Brain microvascular endothelial cell (primary cell): ENCODE measurements at regions not wholly inside any gene's neighbourhood (a gene's known extent, or its start where the extent isn't known, plus 50 kb on each side); places are given as distances from the start of the nearest gene placed in this dataset.

Source experiments
- DNase-seq: peaks from one replicate; pipeline ENCODE4 v3.0.0-alpha.2; 2020
- H3K27ac ChIP-seq: fragments of 250-450 bp; sonication (Bioruptor Pico); 2 replicates; pipeline ENCODE4 v1.5.1; 2020; ENCODE audit warnings: mild to moderate bottlenecking, moderate library complexity
- H3K27me3 ChIP-seq: fragments of 250-450 bp; sonication (Bioruptor Pico); replicated peaks from 2 replicates; pipeline ENCODE4 v1.5.1; 2020; ENCODE audit warnings: mild to moderate bottlenecking
- H3K36me3 ChIP-seq: fragments of 250-450 bp; sonication (Bioruptor Pico); replicated peaks from 2 replicates; pipeline ENCODE4 v1.5.1; 2020; ENCODE audit warnings: mild to moderate bottlenecking
- H3K4me3 ChIP-seq: 2 replicates; pipeline ENCODE4 v1.5.1; 2011; ENCODE audit warnings: low read depth, mild to moderate bottlenecking, control low read depth, low read length, moderate library complexity
- in situ Hi-C: cut with HindIII; loops from 2 replicates; pipeline ENCODE4 v1.10.0; 2017; ENCODE audit warnings: low sequenced_read_pairs, low pct_ligation_motif_present
- TF ChIP-seq, protein P1 (sequence below): IDR thresholded peaks from 2 replicates; pipeline ENCODE4 v1.5.1; 2011; ENCODE audit warnings: low read depth, mild to moderate bottlenecking, moderate library complexity, low read length, control low read depth, inconsistent platforms; ENCODE audit errors: missing control alignments

DNA sequence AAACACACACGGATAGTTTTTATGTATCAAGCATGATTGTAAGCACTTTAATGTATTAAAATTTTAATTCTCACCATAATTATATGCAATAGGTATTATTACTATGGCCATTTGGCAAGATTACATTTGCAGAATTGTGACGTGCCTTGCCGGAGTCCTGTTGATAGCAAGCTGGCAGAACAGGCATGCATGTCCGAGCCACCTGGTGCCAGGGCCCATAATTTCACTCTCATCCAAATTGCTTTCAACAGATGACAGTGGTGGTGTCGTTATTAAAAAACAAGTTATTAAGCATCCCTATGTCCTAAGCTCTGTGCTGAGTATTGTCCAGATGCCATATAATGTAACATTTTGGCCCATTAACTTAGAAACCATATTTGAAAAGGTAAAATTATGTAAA lies 374.3 kb downstream of the FOXO1 start:
- in situ Hi-C loops, result no loop called here
- DNase-seq, result no peak
- H3K36me3 ChIP-seq, result no peaks in the 10 kb centered on the region
- H3K27me3 ChIP-seq, result no peaks in the 10 kb centered on the region
- TF ChIP-seq, protein P1, sequence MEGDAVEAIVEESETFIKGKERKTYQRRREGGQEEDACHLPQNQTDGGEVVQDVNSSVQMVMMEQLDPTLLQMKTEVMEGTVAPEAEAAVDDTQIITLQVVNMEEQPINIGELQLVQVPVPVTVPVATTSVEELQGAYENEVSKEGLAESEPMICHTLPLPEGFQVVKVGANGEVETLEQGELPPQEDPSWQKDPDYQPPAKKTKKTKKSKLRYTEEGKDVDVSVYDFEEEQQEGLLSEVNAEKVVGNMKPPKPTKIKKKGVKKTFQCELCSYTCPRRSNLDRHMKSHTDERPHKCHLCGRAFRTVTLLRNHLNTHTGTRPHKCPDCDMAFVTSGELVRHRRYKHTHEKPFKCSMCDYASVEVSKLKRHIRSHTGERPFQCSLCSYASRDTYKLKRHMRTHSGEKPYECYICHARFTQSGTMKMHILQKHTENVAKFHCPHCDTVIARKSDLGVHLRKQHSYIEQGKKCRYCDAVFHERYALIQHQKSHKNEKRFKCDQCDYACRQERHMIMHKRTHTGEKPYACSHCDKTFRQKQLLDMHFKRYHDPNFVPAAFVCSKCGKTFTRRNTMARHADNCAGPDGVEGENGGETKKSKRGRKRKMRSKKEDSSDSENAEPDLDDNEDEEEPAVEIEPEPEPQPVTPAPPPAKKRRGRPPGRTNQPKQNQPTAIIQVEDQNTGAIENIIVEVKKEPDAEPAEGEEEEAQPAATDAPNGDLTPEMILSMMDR, result no peak
- H3K27ac ChIP-seq, result no peak overlapping the region
- no peak overlapping the region for H3K4me3 ChIP-seq

DNA sequence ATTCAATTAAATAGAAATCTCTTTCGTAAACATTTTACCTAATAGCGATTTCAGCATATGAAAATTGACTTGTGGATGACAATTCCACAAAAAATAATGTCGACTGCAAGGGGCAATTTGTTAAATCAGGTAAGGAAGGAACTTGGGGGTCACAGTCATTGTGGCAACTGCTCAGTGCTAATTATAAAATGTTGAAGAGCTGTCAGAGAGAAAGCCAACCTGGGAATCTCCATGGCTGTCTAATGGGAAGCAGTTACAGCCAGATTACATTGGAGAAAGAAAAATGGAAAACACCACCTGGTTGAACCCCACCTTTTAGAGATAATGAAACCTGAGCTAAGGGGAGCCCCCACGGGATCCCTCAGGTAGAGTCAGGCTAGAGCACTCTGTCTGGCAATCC lies 373.9 kb downstream of the FOXO1 start:
- Histone ChIP-seq H3K27me3 (no peaks in the 10 kb centered on the region), H3K27ac (no peak overlapping the region), H3K4me3 (no peak overlapping the region), H3K36me3 (no peaks in the 10 kb centered on the region)
- no peak for DNase-seq
- in situ Hi-C loops, result no loop called here
- TF ChIP-seq, protein P1, result no peak

DNA sequence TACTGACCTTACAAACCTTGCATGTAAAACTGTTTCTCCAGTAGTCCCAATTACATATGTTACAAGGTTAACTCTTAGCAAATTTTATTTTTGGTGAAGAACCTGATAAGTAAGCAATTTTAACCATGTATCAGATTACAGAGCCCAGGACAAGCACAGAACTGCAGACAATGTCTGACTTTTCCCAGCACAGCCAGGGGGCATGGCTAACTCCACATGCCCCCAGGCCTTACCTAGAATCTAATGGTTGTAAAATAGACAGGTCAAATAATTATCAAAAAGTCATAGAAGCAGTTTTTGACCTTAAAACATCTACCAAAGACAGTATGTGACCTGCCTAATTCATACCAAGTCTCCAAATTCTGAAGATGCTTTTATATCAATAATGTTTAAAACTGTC lies 364.1 kb downstream of the FOXO1 start:
- H3K4me3 ChIP-seq, result no peak overlapping the region
- H3K27me3 ChIP-seq, result no peaks in the 10 kb centered on the region
- no peak overlapping the region for H3K27ac ChIP-seq
- no peak for DNase-seq
- no peaks in the 10 kb centered on the region for H3K36me3 ChIP-seq
- in situ Hi-C loops, result no loop called here
- TF ChIP-seq, protein P1, result no peak

DNA sequence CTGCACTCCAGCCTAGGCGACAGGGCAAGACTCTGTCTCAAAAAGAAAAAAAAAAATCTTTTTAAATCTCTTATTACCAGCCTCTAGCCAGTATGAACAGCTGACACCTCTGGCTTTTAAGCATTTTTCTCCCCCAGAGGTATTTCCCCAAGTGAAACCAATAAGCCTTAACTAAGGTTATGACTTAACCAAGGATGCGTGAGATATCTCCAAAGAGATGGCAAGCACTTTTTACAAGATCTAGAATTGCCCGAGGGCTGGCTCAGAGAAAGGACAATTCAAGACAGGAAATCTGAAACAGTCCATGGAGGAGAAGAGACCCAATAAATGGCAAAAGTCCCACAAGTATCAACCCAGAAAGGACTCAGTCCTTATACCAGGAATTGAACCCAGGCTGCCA lies 362.1 kb downstream of the FOXO1 start:
- no peak overlapping the region for H3K4me3 ChIP-seq
- in situ Hi-C loops, result no loop called here
- no peaks in the 10 kb centered on the region for H3K27me3 ChIP-seq
- H3K27ac ChIP-seq, result no peak overlapping the region
- DNase-seq, result no peak
- H3K36me3 ChIP-seq, result no peaks in the 10 kb centered on the region
- TF ChIP-seq, protein P1, result no peak

DNA sequence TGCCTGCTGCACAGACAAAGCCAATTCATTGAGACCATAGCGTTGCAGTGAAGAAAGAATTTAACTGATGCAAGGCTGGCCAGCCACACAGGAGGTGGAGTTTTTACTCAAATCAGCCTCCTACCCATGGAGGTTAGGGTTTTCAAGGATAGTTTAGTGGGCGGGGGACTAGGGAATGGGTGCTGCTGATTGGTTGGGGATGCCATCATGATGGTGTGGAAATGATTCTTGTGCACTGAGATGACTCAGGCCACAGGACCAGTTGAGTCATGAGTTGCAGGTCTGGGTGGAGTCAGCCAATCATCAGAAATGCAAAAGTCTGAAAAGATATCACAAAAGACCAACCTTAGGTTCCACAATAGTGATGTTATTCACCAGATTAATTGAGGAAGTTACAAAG lies 359.6 kb downstream of the FOXO1 start:
- H3K36me3 ChIP-seq, result no peaks in the 10 kb centered on the region
- in situ Hi-C loops, result no loop called here
- no peak for DNase-seq

DNA sequence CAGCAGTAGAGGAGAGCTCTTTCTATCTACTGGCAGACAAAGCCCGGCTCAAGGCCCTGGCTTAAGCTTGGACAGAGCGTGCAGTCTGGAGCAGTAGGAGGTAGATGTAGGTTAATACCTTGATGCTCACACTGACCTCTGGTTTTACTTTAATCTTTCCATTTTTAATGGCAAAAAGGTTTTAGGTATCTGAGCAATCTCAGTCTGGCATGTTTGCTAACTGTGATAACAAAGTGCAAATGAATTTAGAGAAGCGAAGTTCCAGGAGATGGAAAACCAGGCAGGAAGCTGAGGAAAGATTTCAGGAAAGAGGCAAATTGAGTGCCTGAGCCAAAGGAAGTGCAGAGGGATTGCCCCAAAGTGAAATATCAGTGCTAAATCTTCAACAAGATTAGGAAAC lies 356.6 kb downstream of the FOXO1 start:
- in situ Hi-C loops, result no loop called here
- Histone ChIP-seq H3K27ac (no peak overlapping the region), H3K36me3 (no peaks in the 10 kb centered on the region), H3K4me3 (no peak overlapping the region), H3K27me3 (no peaks in the 10 kb centered on the region)
- TF ChIP-seq, protein P1, result no peak
- DNase-seq, result no peak

More for the DNA sequence above, 359.6 kb downstream of the FOXO1 start:
- no peaks in the 10 kb centered on the region for H3K27me3 ChIP-seq
- H3K4me3 ChIP-seq, result no peak overlapping the region
- no peak overlapping the region for H3K27ac ChIP-seq
- TF ChIP-seq, protein P1, result no peak
